NCI-H2171 (cell line): ENCODE measurements at regions not wholly inside any gene's neighbourhood (a gene's known extent, or its start where the extent isn't known, plus 50 kb on each side); places are given as distances from the start of the nearest gene placed in this dataset.

ENCODE experiments used
- DNase-seq: peaks from one replicate; lab custom pipeline; 2025; lab: John Stamatoyannopoulos, UW

- no peak for DNase-seq
These were observed 291.7 kb downstream of the NUAK1 start for GRCh38 chr12:105847068-105847467.

GRCh38 chr12:105848286-105848685 lies 290.5 kb downstream of the NUAK1 start:
- DNase-seq = no peak

- DNase-seq = no peak
These were observed 288.4 kb downstream of the NUAK1 start for GRCh38 chr12:105850103-105850968.

GRCh38 chr12:105852496-105852895 lies 286.3 kb downstream of the NUAK1 start:
- no peak for DNase-seq

- no peak for DNase-seq
These were observed 285.8 kb downstream of the NUAK1 start for GRCh38 chr12:105852951-105853350.

- DNase-seq = no peak
These were observed 284.7 kb downstream of the NUAK1 start for GRCh38 chr12:105854071-105854470.

- DNase-seq = no peak
These were observed 283.2 kb downstream of the NUAK1 start for GRCh38 chr12:105855361-105856047.

GRCh38 chr12:105856048-105856405 lies 282.7 kb downstream of the NUAK1 start:
- no peak for DNase-seq

- no peak for DNase-seq
These were observed 279.6 kb downstream of the NUAK1 start for GRCh38 chr12:105858981-105859710.

GRCh38 chr12:105860561-105861207 lies 278.1 kb downstream of the NUAK1 start:
- peak; percentile 83 for DNase-seq

- no peak for DNase-seq
These were observed 277.5 kb downstream of the NUAK1 start for GRCh38 chr12:105861227-105861626.

- no peak for DNase-seq
These were observed 276.5 kb downstream of the NUAK1 start for GRCh38 chr12:105862163-105862821.

GRCh38 chr12:105864316-105864715 lies 274.4 kb downstream of the NUAK1 start:
- DNase-seq = no peak

- no peak for DNase-seq
These were observed 273.9 kb downstream of the NUAK1 start for GRCh38 chr12:105864901-105865300.

GRCh38 chr12:105865886-105866285 lies 272.9 kb downstream of the NUAK1 start:
- DNase-seq = no peak

GRCh38 chr12:105874121-105874520 lies 264.6 kb downstream of the NUAK1 start:
- no peak for DNase-seq

- no peak for DNase-seq
These were observed 262.3 kb downstream of the NUAK1 start for GRCh38 chr12:105876396-105876927.

- DNase-seq = no peak
These were observed 259.8 kb downstream of the NUAK1 start for GRCh38 chr12:105878964-105879363.

GRCh38 chr12:105880824-105881388 lies 257.8 kb downstream of the NUAK1 start:
- no peak for DNase-seq

GRCh38 chr12:105882404-105882803 lies 256.4 kb downstream of the NUAK1 start:
- DNase-seq = no peak

- no peak for DNase-seq
These were observed 251.6 kb downstream of the NUAK1 start for GRCh38 chr12:105887131-105887530.
